ENCODE measurements at regions not wholly inside any gene's neighbourhood (a gene's known extent, or its start where the extent isn't known, plus 50 kb on each side); places are given as distances from the start of the nearest gene placed in this dataset.

DNA sequence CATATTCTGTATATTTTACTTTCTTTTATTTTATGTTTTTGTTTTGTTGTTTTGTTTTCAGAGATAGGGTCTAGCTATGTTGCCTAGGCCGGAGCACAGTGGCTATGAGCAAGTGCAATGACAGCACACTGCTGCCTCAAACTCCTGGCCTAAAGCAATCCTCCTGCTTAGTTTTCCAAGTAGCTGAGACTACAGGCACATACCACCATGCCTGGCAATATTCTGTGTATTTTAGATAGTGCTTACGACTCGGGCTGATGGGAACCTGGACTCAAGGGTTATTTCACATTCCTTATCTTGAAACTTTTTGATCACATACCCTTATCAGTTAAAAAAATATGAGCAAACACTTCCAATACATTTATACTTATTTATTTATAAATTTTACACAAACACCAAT is 119.0 kb upstream of the STARD4 start:
- TF ChIP-seq SALL2 (CRISPR knock-in tag; IDR thresholded peaks at IDR 0.05) (no peak), SIN3A (IDR thresholded peaks at IDR 0.05; ENCODE audit: borderline replicate concordance, low read depth, low read length) (no peak), MEF2D (CRISPR knock-in tag; IDR thresholded peaks at IDR 0.05) (no peak), ZNF816 (CRISPR knock-in tag; IDR thresholded peaks at IDR 0.05; ENCODE audit: borderline replicate concordance) (no peak)
